ENCODE measurements at regions not wholly inside any gene's neighbourhood (a gene's known extent, or its start where the extent isn't known, plus 50 kb on each side); places are given as distances from the start of the nearest gene placed in this dataset.

- TF ChIP-seq TCF4 (CRISPR knock-in tag; IDR thresholded peaks at IDR 0.05; ENCODE audit: borderline replicate concordance) (no peak), ZNF565 (CRISPR knock-in tag; conservative IDR thresholded peaks at IDR 0.05; ENCODE audit: low read depth) (no peak), CSRNP3 (CRISPR knock-in tag; IDR thresholded peaks at IDR 0.05) (no peak), PPARA (CRISPR knock-in tag; IDR thresholded peaks at IDR 0.05; ENCODE audit: borderline replicate concordance) (no peak)
Measured at GRCh38 chr15:79166311-79166955, 75.9 kb upstream of the RASGRF1 start.
